ENCODE measurements at regions not wholly inside any gene's neighbourhood (a gene's known extent, or its start where the extent isn't known, plus 50 kb on each side); places are given as distances from the start of the nearest gene placed in this dataset.

GRCh38 chr11:86728562-86728961 lies 56.1 kb upstream of the ME3 start:
- ChIA-PET CTCF (no interaction called here), POLR2A (no interaction called here)

DNA sequence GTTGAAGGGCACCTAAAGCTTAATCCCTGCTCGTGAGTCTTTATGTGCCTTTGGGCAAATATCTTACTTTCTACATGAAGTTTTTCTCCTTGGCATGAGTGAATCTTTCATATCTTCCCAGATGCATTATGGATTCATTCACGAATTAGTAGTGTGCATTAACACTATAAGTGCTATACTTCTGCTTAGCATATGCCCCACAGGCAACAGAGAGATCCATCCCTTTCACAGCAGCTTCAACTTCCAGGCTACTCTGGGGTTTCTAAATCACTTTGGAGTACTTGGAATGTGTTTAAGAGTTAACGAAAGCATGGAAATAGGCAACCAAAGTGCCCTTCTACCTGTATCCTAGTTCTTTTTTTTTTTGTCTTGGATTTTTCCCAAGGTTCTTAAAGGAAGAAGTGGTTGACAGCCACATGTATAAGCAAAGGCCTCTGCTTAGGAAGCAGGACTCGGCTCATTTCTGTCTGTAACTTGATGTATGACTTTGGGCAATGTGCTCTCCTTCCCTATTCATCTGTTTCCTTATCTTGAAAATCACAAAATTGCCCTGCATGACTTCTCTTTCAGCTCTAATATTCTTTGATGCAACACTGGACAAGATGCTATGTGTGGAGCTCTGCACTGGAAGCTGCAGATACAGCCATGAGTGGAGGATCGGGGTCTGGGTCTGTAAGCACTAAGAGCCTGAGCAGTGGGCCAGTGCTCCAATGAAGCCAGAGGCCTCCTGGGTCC lies 54.5 kb upstream of the ME3 start:
- POLR2A ChIA-PET: no interaction called here
- CTCF ChIA-PET: no interaction called here

DNA sequence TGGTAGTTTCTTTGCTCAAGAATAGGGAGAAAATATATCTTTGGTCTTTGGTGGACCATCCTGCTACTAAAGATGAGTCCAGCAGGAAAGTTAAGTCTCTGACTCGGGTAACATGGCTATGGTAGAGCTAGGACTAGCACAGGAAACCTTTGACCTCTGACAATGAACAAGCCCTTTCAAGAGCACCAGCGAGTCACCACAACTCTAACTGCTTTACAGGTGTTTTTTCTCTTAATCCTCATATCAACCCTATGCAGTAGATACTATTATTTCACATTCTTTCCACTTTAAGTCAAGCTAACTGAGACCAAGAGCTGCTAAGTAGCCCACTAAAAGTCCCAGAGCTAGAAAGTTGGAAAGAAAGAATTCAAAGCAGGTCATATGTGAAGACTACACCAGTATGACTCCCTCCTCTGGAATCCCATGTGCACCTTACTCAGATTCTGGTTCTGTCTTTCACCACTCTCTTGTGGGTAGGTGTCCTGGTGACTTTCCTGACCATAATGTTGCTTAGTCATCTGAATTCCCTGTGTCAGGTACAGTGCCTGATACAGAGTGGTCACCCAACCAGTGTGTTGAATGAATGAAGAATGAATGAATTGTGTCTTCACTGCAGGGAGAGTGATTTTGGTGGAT lies 53.8 kb upstream of the ME3 start:
- POLR2A ChIA-PET: no interaction called here
- CTCF ChIA-PET: no interaction called here

DNA sequence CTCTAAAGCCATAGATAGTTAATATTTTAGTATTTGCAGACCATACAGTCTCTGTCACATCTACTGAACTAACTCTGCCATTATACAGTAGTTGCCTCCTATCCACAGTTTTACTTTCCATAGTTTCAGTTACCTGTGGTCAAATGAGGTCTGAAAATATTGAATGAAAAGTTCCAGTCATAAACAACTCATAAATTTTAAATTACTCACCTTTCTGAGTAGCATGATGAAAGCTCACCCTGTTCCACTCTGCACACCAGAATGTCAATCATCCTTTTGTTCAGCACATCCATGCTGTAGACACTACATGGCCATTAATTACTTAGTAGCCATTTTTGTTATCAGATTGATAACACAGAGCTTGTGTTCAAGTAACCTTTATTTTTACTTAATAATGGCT lies 51.7 kb upstream of the ME3 start:
- ChIA-PET CTCF (interaction anchor here (0.7 kb wide), 1 partner anchor 91 kb away, joined by 3 read pairs; no protein-coding TSS in a partner anchor), POLR2A (no interaction called here)

DNA sequence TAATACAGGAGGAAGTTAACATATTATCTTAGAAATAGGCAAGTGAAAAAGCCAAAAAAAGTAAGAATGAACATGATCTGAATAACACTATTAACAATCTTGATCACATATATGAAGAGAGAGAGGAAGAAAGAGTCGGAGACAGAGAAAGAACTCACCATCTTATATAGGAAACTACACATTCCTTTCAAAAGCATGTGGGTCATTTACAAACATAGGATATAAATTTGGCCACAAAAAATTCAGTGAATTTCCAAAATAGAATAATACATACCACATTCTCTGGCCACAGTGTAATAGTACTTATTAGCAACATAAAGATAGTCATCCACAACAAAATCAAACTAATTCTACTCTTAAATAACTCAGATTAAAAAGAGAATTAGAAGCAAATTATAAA lies 50.9 kb upstream of the ME3 start:
- ChIA-PET POLR2A (no interaction called here), CTCF (interaction anchor here (0.7 kb wide), 1 partner anchor 91 kb away, joined by 3 read pairs; no protein-coding TSS in a partner anchor)

DNA sequence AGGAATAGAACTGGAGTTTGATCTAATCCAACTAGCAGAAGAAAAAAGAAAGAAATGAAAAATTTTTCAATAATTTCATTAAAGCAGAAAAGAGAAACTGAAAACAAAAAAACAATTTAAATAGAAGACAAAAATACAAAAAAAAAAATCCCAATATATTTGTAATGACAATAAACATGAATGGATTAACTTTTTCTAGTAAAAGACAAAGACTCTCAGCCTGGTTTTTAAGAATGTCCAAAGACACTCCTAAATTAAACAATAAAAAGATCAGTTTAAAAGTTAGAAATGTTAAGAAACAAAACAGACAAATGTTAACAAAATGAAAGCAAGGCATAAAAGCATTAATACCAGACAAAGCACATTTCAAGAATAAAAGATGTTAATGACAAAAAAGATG lies 50.3 kb upstream of the ME3 start:
- POLR2A ChIA-PET: no interaction called here
- CTCF ChIA-PET: no interaction called here
